HG03159 (cell line): ENCODE measurements at regions not wholly inside any gene's neighbourhood (a gene's known extent, or its start where the extent isn't known, plus 50 kb on each side); places are given as distances from the start of the nearest gene placed in this dataset.

Source experiments
- ATAC-seq: cut with Tn5 transposase; IDR thresholded peaks from one replicate; pipeline ENCODE4 v1.9.1; 2021; ENCODE audit warnings: mild to moderate bottlenecking, moderate library complexity; ENCODE audit not compliant: unreplicated experiment

DNA sequence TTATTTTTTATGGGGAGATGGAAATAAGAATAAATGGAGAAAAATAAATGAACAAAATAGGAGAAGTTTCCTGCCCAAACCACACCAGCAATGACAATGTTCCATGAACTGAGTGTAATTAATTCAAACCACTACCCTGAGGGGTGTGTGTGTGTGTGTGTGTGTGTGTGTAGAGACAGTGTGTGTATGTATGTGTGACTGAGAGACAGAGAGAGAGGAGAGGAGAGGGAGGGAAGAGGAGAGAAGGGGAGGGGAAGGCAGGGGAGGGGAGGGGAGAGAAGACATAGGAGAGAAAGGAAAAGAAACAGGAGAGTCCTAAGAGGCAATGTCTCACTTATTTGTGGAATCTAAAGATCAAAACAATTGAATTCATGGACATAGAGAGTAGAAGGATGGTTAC lies 65.0 kb upstream of the POU2AF1 start:
- no peak for ATAC-seq

GRCh38 chr11:111443640-111444039 lies 64.6 kb upstream of the POU2AF1 start:
- ATAC-seq: no peak

DNA sequence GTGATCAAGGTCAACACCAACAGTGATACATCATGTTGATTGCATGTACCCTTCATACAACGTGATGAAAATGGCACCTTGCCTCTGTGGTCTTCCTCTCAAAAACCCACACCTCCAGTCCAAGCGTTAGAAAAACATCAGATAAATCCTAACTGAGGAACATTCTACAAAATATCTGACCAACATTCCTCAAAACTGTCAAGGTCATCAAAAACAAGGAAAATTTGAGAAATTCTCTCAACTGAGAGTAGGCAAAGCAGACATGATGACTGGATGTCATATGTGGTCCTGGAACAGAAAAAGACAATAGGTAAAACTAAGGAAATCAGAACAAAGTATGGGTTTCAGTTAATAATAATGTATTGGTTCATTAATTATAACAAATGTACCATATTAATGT lies 64.0 kb upstream of the POU2AF1 start:
- no peak for ATAC-seq

GRCh38 chr11:111441443-111441842 lies 62.4 kb upstream of the POU2AF1 start:
- no peak for ATAC-seq

GRCh38 chr11:111440416-111441205 lies 61.5 kb upstream of the POU2AF1 start:
- ATAC-seq: no peak

- ATAC-seq: no peak
These were observed 60.8 kb upstream of the POU2AF1 start for GRCh38 chr11:111439901-111440300.

DNA sequence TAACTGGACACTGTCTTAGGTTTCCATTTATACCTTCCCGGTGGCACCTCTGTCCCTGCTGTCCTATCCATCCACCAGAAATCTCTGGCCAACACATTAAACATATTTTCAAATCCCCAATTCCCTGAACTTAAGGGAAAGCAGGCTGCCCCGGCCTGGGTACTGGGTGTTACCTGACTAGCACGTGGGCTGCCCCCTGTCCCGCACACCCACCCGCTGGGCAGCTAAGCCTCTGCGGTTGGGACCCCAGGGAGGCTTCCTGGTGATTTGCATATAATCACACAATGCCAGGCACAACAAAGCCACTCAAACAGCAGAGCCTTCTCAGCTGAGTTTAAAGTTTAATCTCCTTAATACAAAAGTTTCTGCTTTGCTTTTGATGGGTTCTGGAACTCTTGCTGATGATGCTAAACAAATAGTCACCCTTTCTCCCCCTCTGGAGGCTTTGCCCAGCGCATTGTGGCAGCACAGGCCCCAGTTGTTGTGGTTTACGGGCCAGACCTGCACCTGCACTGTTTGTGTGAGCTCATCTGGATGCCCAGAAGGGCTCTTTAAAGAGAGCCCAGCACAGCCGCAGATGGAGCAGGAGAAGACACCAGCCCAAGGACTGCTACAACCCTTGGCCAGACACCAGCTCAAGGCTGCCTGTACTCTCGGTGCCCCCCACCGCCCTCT lies 59.9 kb upstream of the POU2AF1 start:
- no peak for ATAC-seq

GRCh38 chr11:111438168-111438567 lies 59.1 kb upstream of the POU2AF1 start:
- no peak for ATAC-seq

GRCh38 chr11:111435046-111435698 lies 56.1 kb upstream of the POU2AF1 start:
- no peak for ATAC-seq

GRCh38 chr11:111429066-111429506 lies 50.0 kb upstream of the POU2AF1 start:
- peak; percentile 62 for ATAC-seq
